Spleen (tissue), 11 donors: ENCODE measurements at regions not wholly inside any gene's neighbourhood (a gene's known extent, or its start where the extent isn't known, plus 50 kb on each side); places are given as distances from the start of the nearest gene placed in this dataset.

ENCODE experiments used
- DNase-seq: peaks from one replicate; pipeline ENCODE4 v3.0.0-alpha.2; 2020
- H3K27ac ChIP-seq, 8 donors: fragments of 200-600 bp; sonication (generic) in 7 of 8; 1 replicate in 4 of 8; 2 replicates in 4 of 8; pipeline versions ENCODE4 v1.5.0 to v1.8.0; 2016 to 2021; ENCODE audit warnings: inconsistent platforms in 4 of 8, mild to moderate bottlenecking in 4 of 8, moderate library complexity in 1 of 8
- H3K27me3 ChIP-seq, 7 donors: fragments of 200-600 bp; sonication (generic) in 6 of 7; replicated peaks in 1 of 7; 1 replicate in 4 of 7; 2 replicates in 3 of 7; pipeline versions ENCODE4 v1.5.0 to v1.8.0; 2016 to 2021; ENCODE audit warnings: inconsistent platforms in 3 of 7, mild to moderate bottlenecking in 1 of 7
- H3K36me3 ChIP-seq, 6 donors: fragments of 200-600 bp; sonication (generic) in 5 of 6; 1 replicate in 4 of 6; 2 replicates in 2 of 6; pipeline versions ENCODE4 v1.5.0 to v1.8.0; 2016 to 2021; ENCODE audit warnings: inconsistent platforms in 2 of 6
- H3K4me1 ChIP-seq, 6 donors: fragments of 200-600 bp; sonication (generic) in 5 of 6; 1 replicate in 3 of 6; 2 replicates in 3 of 6; pipeline versions ENCODE4 v1.5.0 to v1.8.0; 2016 to 2021; ENCODE audit warnings: inconsistent platforms in 3 of 6
- H3K4me3 ChIP-seq, 8 donors: fragments of 200-600 bp; sonication (generic) in 7 of 8; 1 replicate in 4 of 8; 2 replicates in 4 of 8; pipeline versions ENCODE4 v1.5.0 to v1.8.0; 2016 to 2021; ENCODE audit warnings: inconsistent platforms in 4 of 8, mild to moderate bottlenecking in 4 of 8, moderate library complexity in 2 of 8
- H3K9me3 ChIP-seq, 8 donors: fragments of 200-600 bp; sonication (generic) in 7 of 8; 1 replicate in 4 of 8; 2 replicates in 4 of 8; pipeline versions ENCODE4 v1.5.0 to v1.8.0; 2016 to 2021; ENCODE audit warnings: inconsistent platforms in 4 of 8
- POLR2A ChIP-seq, 3 donors: fragments of 450-650 bp; IDR thresholded peaks; one replicate each; pipeline ENCODE4 v1.5.1; 2017; ENCODE audit warnings: antibody characterized with exemption in 3 of 3, mild to moderate bottlenecking in 1 of 3
- POLR2AphosphoS5 ChIP-seq, 3 donors: sonication (generic); formaldehyde crosslinking; IDR thresholded peaks; one replicate each; pipeline ENCODE4 v1.5.1; 2017; ENCODE audit warnings: antibody characterized with exemption in 3 of 3
- WGBS, 5 donors: extraction: QIAGEN DNeasy Blood & Tissue Kit in 3 of 5; methylation state at CpG; one replicate each; pipeline versions ENCODE4 v1.1.5 to v1.1.7; 2013 to 2018; 5-methylcytosine and 5-hydroxymethylcytosine counted together
- intact Hi-C: fragments of 100-400 bp; cut with DNase I; formaldehyde crosslinking; loops from one replicate; pipeline ENCODE4 v1.15.0; 2023; ENCODE audit warnings: low total_unique reads
- TF ChIP-seq, protein P1 (sequence below), 11 experiments: fragments of 200-600 bp in 7 of 11; fragments of 450-650 bp in 4 of 11; sonication (generic) in 4 of 11; IDR thresholded peaks in 8 of 11; conservative IDR thresholded peaks in 3 of 11; 1 replicate in 7 of 11; 2 replicates in 4 of 11; pipeline versions ENCODE4 v1.4.0 to v1.8.0; 2016 to 2021; ENCODE audit warnings: antibody characterized with exemption in 11 of 11, inconsistent platforms in 4 of 11, mild to moderate bottlenecking in 1 of 11
- donor health status: healthy with polysubstance abuse.
- donor health status: DM: no; HTN: no; CAD: no; lungs with moderate emphysema.
- donor health status: DM: no; HTN: no; CAD: no.
- donor health status: Bipolar disorder and iron deficiency.
- donor health status: healthy.
- donor health status: DM: no; HTN: no; CAD: no.
- donor health status: DM: yes; HTN: yes; CAD: no.

DNA sequence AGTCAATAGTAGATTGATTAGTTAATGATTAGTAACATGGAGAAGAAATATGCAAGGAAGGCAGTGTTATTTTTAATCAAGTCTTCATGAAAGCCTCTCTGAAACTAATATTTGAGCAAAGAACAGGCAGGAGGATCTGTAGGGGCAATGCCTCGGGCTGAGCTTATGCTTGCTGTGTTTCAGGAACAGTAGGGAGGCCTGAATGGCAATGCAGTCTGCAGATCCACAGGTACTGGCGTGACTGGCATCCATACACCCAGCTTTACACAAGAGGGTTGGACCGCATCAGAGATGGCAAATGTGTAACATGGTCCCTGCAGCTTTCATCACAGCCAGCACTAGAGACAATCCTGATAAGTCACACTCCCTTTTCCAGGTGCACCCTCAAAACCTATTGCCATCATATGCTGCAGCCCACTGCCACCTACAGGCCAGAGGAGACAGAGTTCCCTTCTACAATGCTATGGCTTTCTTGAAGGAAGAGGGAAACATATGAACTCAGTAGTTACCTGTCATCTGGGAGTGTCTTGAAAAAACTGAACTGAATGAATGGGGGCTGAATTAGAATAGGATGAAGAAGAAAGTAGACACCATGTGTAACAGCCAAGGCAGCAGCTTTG is 582.4 kb upstream of the RAB6C start:
- no peaks in the 10 kb centered on the region for H3K36me3 ChIP-seq
- H3K4me3 ChIP-seq = no peak overlapping the region
- no peak overlapping the region for H3K27ac ChIP-seq
- H3K9me3 ChIP-seq = peaks cover 0 to 3% (median 0%) of the 10 kb centered on the region in 8 donors
- TF ChIP-seq POLR2A (IDR thresholded peaks at IDR 0.05) (no peak), POLR2AphosphoS5 (IDR thresholded peaks at IDR 0.05) (no peak)
- TF ChIP-seq, protein P1, sequence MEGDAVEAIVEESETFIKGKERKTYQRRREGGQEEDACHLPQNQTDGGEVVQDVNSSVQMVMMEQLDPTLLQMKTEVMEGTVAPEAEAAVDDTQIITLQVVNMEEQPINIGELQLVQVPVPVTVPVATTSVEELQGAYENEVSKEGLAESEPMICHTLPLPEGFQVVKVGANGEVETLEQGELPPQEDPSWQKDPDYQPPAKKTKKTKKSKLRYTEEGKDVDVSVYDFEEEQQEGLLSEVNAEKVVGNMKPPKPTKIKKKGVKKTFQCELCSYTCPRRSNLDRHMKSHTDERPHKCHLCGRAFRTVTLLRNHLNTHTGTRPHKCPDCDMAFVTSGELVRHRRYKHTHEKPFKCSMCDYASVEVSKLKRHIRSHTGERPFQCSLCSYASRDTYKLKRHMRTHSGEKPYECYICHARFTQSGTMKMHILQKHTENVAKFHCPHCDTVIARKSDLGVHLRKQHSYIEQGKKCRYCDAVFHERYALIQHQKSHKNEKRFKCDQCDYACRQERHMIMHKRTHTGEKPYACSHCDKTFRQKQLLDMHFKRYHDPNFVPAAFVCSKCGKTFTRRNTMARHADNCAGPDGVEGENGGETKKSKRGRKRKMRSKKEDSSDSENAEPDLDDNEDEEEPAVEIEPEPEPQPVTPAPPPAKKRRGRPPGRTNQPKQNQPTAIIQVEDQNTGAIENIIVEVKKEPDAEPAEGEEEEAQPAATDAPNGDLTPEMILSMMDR (IDR thresholded peaks at IDR 0.05 in 8 of 11, conservative IDR thresholded peaks at IDR 0.05 in 3 of 11) = peak in 8 of 11 experiments; percentile 31 to 57 (median 52)
- no peaks in the 10 kb centered on the region for H3K27me3 ChIP-seq
- 69 to 86% (median 75%) methylated on average over 3 of the region's 3 CpGs for WGBS, 5 donors
- no peaks in the 10 kb centered on the region for H3K4me1 ChIP-seq
- intact Hi-C loops = no loop called here
- peak; percentile 47 for DNase-seq

DNA sequence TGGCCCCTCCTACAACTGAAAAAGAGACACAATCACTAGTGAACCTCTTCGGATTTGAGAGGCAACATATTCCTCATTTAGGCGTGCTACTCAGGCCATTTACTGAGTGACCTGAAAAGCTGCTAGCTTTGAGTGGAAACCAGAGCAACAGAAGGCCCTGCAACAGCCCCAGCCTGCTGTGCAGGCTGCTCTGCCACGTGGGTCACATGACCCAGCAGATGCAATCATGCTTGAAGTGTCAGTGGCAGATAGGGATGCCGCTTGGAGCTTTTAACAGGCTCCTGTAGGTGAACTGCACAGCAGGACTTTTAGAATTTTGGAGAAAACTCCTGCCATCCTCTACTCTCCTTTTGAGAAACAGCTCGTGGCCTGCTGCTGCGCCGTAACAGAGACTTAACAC is 578.6 kb upstream of the RAB6C start:
- Histone ChIP-seq H3K9me3 (no peaks in the 10 kb centered on the region), H3K4me1 (no peaks in the 10 kb centered on the region), H3K36me3 (no peaks in the 10 kb centered on the region), H3K4me3 (no peak overlapping the region), H3K27ac (no peak overlapping the region), H3K27me3 (no peaks in the 10 kb centered on the region)
- intact Hi-C loops = no loop called here
- TF ChIP-seq POLR2AphosphoS5 (IDR thresholded peaks at IDR 0.05) (no peak), POLR2A (IDR thresholded peaks at IDR 0.05) (no peak)
- TF ChIP-seq, protein P1 (IDR thresholded peaks at IDR 0.05 in 8 of 11, conservative IDR thresholded peaks at IDR 0.05 in 3 of 11) = no peak
- 58 to 80% (median 76%) methylated on average over 7 of the region's 7 CpGs for WGBS, 5 donors
- DNase-seq = no peak

DNA sequence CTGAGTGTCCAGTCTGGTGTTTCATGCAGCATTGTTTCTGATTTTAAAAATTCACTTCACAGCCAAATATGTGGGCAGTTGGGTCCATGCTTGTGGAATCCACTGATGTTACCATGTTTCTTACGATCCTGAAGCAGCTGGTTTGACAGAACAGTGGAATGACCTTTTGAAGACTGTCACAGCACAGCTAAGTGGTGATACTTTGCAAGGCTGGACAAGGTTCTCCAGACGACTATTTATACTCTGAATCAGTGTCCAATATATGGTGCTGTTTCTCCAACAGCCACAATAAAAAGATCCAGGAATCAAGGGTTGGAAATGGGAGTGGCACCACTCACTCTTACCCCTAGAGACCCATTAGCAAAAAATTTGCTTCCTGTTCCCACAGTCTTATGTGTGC is 577.4 kb upstream of the RAB6C start:
- WGBS, 5 donors = 61 to 80% (median 70%) methylated on average over 2 of the region's 2 CpGs
- Histone ChIP-seq H3K9me3 (no peaks in the 10 kb centered on the region), H3K27me3 (no peaks in the 10 kb centered on the region), H3K4me3 (no peak overlapping the region), H3K27ac (no peak overlapping the region), H3K4me1 (no peaks in the 10 kb centered on the region), H3K36me3 (no peaks in the 10 kb centered on the region)
- no peak for DNase-seq
- intact Hi-C loops = no loop called here
- TF ChIP-seq POLR2A (IDR thresholded peaks at IDR 0.05) = no peak
- TF ChIP-seq POLR2AphosphoS5 (IDR thresholded peaks at IDR 0.05) = no peak
- TF ChIP-seq, protein P1 (IDR thresholded peaks at IDR 0.05 in 8 of 11, conservative IDR thresholded peaks at IDR 0.05 in 3 of 11) = no peak

DNA sequence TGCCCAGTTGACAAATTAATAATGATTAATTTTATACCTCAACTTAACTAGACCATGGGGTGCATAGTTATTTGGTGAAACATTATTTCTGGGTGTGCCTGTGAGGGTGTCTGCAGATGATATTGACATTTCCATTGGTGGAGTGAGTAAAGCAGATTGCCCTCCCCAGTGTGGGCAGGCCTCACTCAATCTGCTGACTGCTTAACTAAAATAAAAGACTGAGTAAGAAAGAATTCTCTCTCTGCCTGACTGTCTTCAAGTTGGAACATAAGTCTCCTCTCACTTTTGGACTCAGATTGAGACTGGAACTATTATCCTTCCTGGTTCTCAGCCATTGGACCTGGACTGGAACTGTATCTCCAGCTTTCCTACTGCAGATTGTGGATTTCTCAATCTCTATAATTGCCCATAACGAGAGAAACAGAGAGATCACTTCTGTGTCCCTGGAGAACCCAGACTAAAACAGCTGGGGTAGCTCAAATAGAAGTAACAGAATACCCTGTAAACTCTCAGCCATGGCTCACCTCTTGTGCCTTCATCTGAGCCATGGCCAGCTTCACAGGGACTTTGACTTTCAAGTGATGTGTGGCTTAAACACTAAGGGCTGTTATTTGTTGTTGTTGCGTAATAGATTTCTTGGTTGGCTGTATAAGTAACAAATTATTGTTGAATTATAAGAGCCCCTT is 575.3 kb upstream of the RAB6C start:
- no peaks in the 10 kb centered on the region for H3K27me3 ChIP-seq
- no peak for TF ChIP-seq POLR2A (IDR thresholded peaks at IDR 0.05)
- TF ChIP-seq, protein P1 (IDR thresholded peaks at IDR 0.05 in 8 of 11, conservative IDR thresholded peaks at IDR 0.05 in 3 of 11) = no peak
- no peak for TF ChIP-seq POLR2AphosphoS5 (IDR thresholded peaks at IDR 0.05)
- WGBS, 5 donors = 78 to 83% (median 80%) methylated on average over 2 of the region's 2 CpGs
- no peaks in the 10 kb centered on the region for H3K4me1 ChIP-seq
- intact Hi-C loops = no loop called here
- H3K36me3 ChIP-seq = no peaks in the 10 kb centered on the region
- no peak for DNase-seq
- no peak overlapping the region for H3K27ac ChIP-seq
- H3K9me3 ChIP-seq = peaks cover 0 to 9% (median 6%) of the 10 kb centered on the region in 8 donors
- no peak overlapping the region for H3K4me3 ChIP-seq
